Ishikawa (cell line): ENCODE measurements at regions not wholly inside any gene's neighbourhood (a gene's known extent, or its start where the extent isn't known, plus 50 kb on each side); places are given as distances from the start of the nearest gene placed in this dataset.

ENCODE experiments used
- CEBPB ChIP-seq: IDR thresholded peaks from 2 replicates; pipeline ENCODE4 v1.6.1; 2012
- CREB1 ChIP-seq: IDR thresholded peaks from 2 replicates; pipeline ENCODE4 v1.6.1; 2012; ENCODE audit warnings: low read depth
- EGR1 ChIP-seq: IDR thresholded peaks from 2 replicates; pipeline ENCODE4 v1.6.1; 2012
- EP300 ChIP-seq: IDR thresholded peaks from 2 replicates; pipeline ENCODE4 v1.6.1; 2012; ENCODE audit warnings: borderline replicate concordance
- FOXM1 ChIP-seq: IDR thresholded peaks from 2 replicates; pipeline ENCODE4 v1.6.1; 2012; ENCODE audit warnings: low read depth, borderline replicate concordance
- MAX ChIP-seq: IDR thresholded peaks from 2 replicates; pipeline ENCODE4 v1.6.1; 2012
- NFIC ChIP-seq: IDR thresholded peaks from 2 replicates; pipeline ENCODE4 v1.6.1; 2012
- RAD21 ChIP-seq: IDR thresholded peaks from 2 replicates; pipeline ENCODE4 v1.6.1; 2012; ENCODE audit warnings: low read depth
- REST ChIP-seq: IDR thresholded peaks from 2 replicates; pipeline ENCODE4 v1.6.1; 2012; ENCODE audit warnings: low read depth, mild to moderate bottlenecking
- TAF1 ChIP-seq: IDR thresholded peaks from 2 replicates; pipeline ENCODE4 v1.6.1; 2012; ENCODE audit warnings: low read depth, mild to moderate bottlenecking
- TCF12 ChIP-seq: IDR thresholded peaks from 2 replicates; pipeline ENCODE4 v1.6.1; 2012; ENCODE audit warnings: low read depth
- TEAD4 ChIP-seq: IDR thresholded peaks from 2 replicates; pipeline ENCODE4 v1.6.1; 2012
- YY1 ChIP-seq: IDR thresholded peaks from 2 replicates; pipeline ENCODE4 v1.6.1; 2012; ENCODE audit warnings: low read depth
- ZBTB7A ChIP-seq: IDR thresholded peaks from 2 replicates; pipeline ENCODE4 v1.6.1; 2012; ENCODE audit warnings: low read depth
- TF ChIP-seq, protein P1 (sequence below): IDR thresholded peaks from 2 replicates; pipeline ENCODE4 v1.6.1; 2012

GRCh38 chr4:127417885-127418535, 214.7 kb upstream of the INTU start:
- TF ChIP-seq EP300 (no peak), FOXM1 (no peak), MAX (no peak), EGR1 (no peak), YY1 (no peak), TEAD4 (no peak), NFIC (no peak), CEBPB (no peak), TCF12 (no peak)
- TF ChIP-seq, protein P1, sequence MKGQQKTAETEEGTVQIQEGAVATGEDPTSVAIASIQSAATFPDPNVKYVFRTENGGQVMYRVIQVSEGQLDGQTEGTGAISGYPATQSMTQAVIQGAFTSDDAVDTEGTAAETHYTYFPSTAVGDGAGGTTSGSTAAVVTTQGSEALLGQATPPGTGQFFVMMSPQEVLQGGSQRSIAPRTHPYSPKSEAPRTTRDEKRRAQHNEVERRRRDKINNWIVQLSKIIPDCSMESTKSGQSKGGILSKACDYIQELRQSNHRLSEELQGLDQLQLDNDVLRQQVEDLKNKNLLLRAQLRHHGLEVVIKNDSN, result no peak

- TF ChIP-seq, protein P1, result no peak
- TF ChIP-seq MAX (no peak), EGR1 (no peak), TEAD4 (no peak), CEBPB (no peak), CREB1 (no peak), REST (no peak), NFIC (no peak), ZBTB7A (no peak), YY1 (no peak), TCF12 (no peak), FOXM1 (no peak), EP300 (no peak), TAF1 (no peak), RAD21 (no peak)
These were observed 213.3 kb upstream of the INTU start for GRCh38 chr4:127419431-127419830.

GRCh38 chr4:127421437-127421836, 211.3 kb upstream of the INTU start:
- TF ChIP-seq, protein P1, result no peak
- TF ChIP-seq RAD21 (no peak), TCF12 (no peak), YY1 (no peak), REST (no peak), CREB1 (no peak), FOXM1 (no peak), MAX (no peak), EP300 (no peak), ZBTB7A (no peak), CEBPB (no peak), TEAD4 (no peak), EGR1 (no peak), TAF1 (no peak), NFIC (no peak)

DNA sequence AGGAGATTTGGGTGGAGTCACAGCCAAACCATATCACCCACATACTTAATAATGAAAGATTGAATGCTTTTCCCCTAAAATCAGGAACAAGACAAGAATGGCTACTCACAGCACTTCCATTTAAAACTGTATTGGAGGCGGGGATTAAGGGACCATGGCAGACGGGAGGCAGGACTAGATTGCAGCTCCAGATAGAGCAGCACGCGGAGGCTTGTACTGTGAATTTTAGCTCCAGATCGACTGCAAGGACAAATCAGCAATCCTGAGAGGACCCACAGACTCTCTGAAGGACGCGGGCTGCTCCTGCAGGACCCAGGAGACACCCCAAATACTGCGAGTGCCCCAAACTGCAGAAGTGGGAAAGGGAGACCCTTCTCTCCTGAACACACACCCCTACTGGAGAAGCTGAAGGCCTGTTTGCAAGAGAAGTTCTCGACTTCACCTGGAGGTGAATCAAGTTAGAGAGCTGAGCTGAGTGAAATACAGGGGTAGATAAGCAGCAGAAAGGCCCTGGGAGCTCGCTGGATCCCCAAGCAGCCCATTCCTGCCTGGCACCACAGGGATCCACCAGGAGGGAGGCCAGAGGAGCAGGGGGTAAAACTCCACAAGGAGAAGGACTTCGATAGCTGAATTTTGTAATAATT, 207.4 kb upstream of the INTU start:
- TF ChIP-seq TAF1 (no peak), TCF12 (no peak), CEBPB (no peak), RAD21 (no peak), ZBTB7A (no peak), MAX (no peak), TEAD4 (no peak), REST (no peak), NFIC (no peak), FOXM1 (no peak), YY1 (no peak)
- TF ChIP-seq, protein P1, result no peak
